GM10248 (cell line): ENCODE measurements at regions not wholly inside any gene's neighbourhood (a gene's known extent, or its start where the extent isn't known, plus 50 kb on each side); places are given as distances from the start of the nearest gene placed in this dataset.

Experiments used
- CTCF ChIA-PET: fragments of 300-600 bp; sonication (Branson Sonifier 250); formaldehyde crosslinking; extraction: SDS; loops from one replicate; lab custom pipeline; 2021; ENCODE audit warnings: antibody characterized with exemption; lab: Yijun Ruan, JAX
- POLR2A ChIA-PET: fragments of 350-650 bp; sonication (Branson Sonifier 250); formaldehyde crosslinking; extraction: SDS; loops from one replicate; lab custom pipeline; 2020; ENCODE audit warnings: antibody characterized with exemption; lab: Yijun Ruan, JAX
- DNase-seq: peaks from one replicate; pipeline ENCODE4 v3.0.0; 2012; ENCODE audit errors: extremely low spot score
- CTCF ChIP-seq: IDR thresholded peaks from 2 replicates; pipeline ENCODE4 v1.5.1; 2012; ENCODE audit warnings: mild to moderate bottlenecking, low read depth; ENCODE audit errors: extremely low read depth, missing control alignments, control extremely low read depth

- TF ChIP-seq CTCF, result no peak
- DNase-seq, result no peak
- ChIA-PET CTCF (no interaction called here), POLR2A (no interaction called here)
Measured at GRCh38 chr21:17045214-17045853, 467.5 kb upstream of the CXADR start.

GRCh38 chr21:17048974-17049373, 463.9 kb upstream of the CXADR start:
- CTCF ChIA-PET, result no interaction called here

GRCh38 chr21:17050156-17050555, 462.7 kb upstream of the CXADR start:
- no peak for DNase-seq
- ChIA-PET POLR2A (no interaction called here), CTCF (no interaction called here)
- no peak for TF ChIP-seq CTCF

More at GRCh38 chr21:17048974-17049373, 463.9 kb upstream of the CXADR start:
- POLR2A ChIA-PET, result no interaction called here
- no peak for DNase-seq
- TF ChIP-seq CTCF, result no peak

- POLR2A ChIA-PET, result no interaction called here
- no peak for TF ChIP-seq CTCF
- CTCF ChIA-PET, result no interaction called here
- no peak for DNase-seq
Measured at GRCh38 chr21:17050646-17051045, 462.2 kb upstream of the CXADR start.

GRCh38 chr21:17051054-17051453, 461.8 kb upstream of the CXADR start:
- no peak for TF ChIP-seq CTCF
- ChIA-PET CTCF (interaction anchor here (1.1 kb wide), 1 partner anchor 31 kb away, joined by 3 read pairs; no protein-coding TSS in a partner anchor), POLR2A (no interaction called here)
- DNase-seq, result no peak

- DNase-seq, result no peak
- TF ChIP-seq CTCF, result no peak
- ChIA-PET CTCF (no interaction called here), POLR2A (no interaction called here)
Measured at GRCh38 chr21:17053321-17053720, 459.5 kb upstream of the CXADR start.
